GM12878 (cell line): ENCODE measurements at regions not wholly inside any gene's neighbourhood (a gene's known extent, or its start where the extent isn't known, plus 50 kb on each side); places are given as distances from the start of the nearest gene placed in this dataset.

Source experiments
- ATAC-seq: fragments of 200-7000 bp; cut with Tn5 transposase; 3 replicates; pipeline ENCODE4 v1.9.1; 2020; ENCODE audit warnings: mild to moderate bottlenecking, moderate library complexity
- BruUV-seq: library from RNA; stranded (reverse); fragments of 400-500 nt; replicated peaks from 2 replicates; lab custom pipeline; 2021; lab: Mats Ljungman, UMichigan
- CTCF ChIA-PET: fragments of 300-600 bp; sonication (Branson Sonifier 250); formaldehyde crosslinking; extraction: SDS; loops from one replicate; lab custom pipeline; 2021; ENCODE audit warnings: inconsistent platforms; lab: Yijun Ruan, JAX
- POLR2A ChIA-PET: fragments of 350-600 bp; formaldehyde crosslinking; extraction: SDS; loops from one replicate; lab custom pipeline; 2021; ENCODE audit warnings: inconsistent platforms; lab: Charles Lee
- RAD21 ChIA-PET: fragments of 300-600 bp; sonication (Branson Sonifier 250); formaldehyde crosslinking; loops from one replicate; lab custom pipeline; 2023; ENCODE audit warnings: antibody characterized with exemption; ENCODE audit not compliant: unreplicated experiment; lab: Charles Lee
- SMC1A ChIA-PET: fragments of 300-600 bp; sonication (Branson Sonifier 250); formaldehyde crosslinking; loops from one replicate; lab custom pipeline; 2023; ENCODE audit not compliant: unreplicated experiment, uncharacterized antibody; lab: Charles Lee
- DNase-seq: peaks from one replicate; pipeline ENCODE4 v3.0.0-alpha.2; 2011; ENCODE audit warnings: low read depth, low spot score
- FAIRE-seq: peaks from 3 replicates; lab custom pipeline; 2011; peaks lifted over from hg19 to GRCh38; lab: Jason Lieb, UNC
- H2AFZ ChIP-seq: 2 replicates; pipeline ENCODE4 v1.6.0; 2011; ENCODE audit warnings: low read depth, low read length, control low read depth; ENCODE audit not compliant: control insufficient read depth
- H3K27ac ChIP-seq: 2 replicates; pipeline ENCODE4 v1.5.1; 2011; ENCODE audit warnings: control low read depth; ENCODE audit not compliant: control insufficient read depth, insufficient read depth
- H3K27me3 ChIP-seq, 2 experiments: replicated peaks in 1 of 2; 2 replicates each; pipeline versions ENCODE4 v1.6.0 to v1.6.1; 2011; ENCODE audit warnings: low read length in 1 of 2; ENCODE audit not compliant: control insufficient read depth in 2 of 2, insufficient read depth in 2 of 2
- H3K36me3 ChIP-seq, 2 experiments: 2 replicates each; pipeline ENCODE4 v1.5.1; 2011; ENCODE audit warnings: low read length in 1 of 2; ENCODE audit not compliant: control insufficient read depth in 2 of 2, insufficient read depth in 2 of 2
- H3K4me1 ChIP-seq: 2 replicates; pipeline ENCODE4 v1.6.1; 2011; ENCODE audit warnings: mild to moderate bottlenecking, low read length, moderate library complexity, mixed read lengths; ENCODE audit not compliant: control insufficient read depth, insufficient read depth
- H3K4me2 ChIP-seq: 2 replicates; pipeline ENCODE4 v1.6.0; 2011; ENCODE audit warnings: control low read depth; ENCODE audit not compliant: control insufficient read depth, insufficient read depth
- H3K4me3 ChIP-seq: fragments of 200-600 bp; sonication (generic); 2 replicates; pipeline ENCODE4 v1.5.1; 2016
- H3K79me2 ChIP-seq: 2 replicates; pipeline ENCODE4 v1.6.0; 2011; ENCODE audit warnings: low read length; ENCODE audit not compliant: control insufficient read depth, insufficient read depth
- H3K9ac ChIP-seq: 2 replicates; pipeline ENCODE4 v1.8.0; 2011; ENCODE audit warnings: low read length, control low read depth, mixed read lengths; ENCODE audit not compliant: control insufficient read depth, insufficient read depth
- H3K9me3 ChIP-seq: replicated peaks from 3 replicates; pipeline ENCODE4 v1.5.1; 2011; ENCODE audit warnings: mild to moderate bottlenecking, low read length; ENCODE audit not compliant: control insufficient read depth, insufficient read depth
- H4K20me1 ChIP-seq: 2 replicates; pipeline ENCODE4 v1.6.0; 2011; ENCODE audit not compliant: control insufficient read depth, insufficient read depth
- EED ChIP-seq: sonication (generic); IDR thresholded peaks from 2 replicates; pipeline ENCODE4 v1.6.1; 2016; ENCODE audit warnings: antibody characterized with exemption, low read depth
- IKZF1 ChIP-seq: fragments of 450-650 bp; conservative IDR thresholded peaks from 2 replicates; pipeline ENCODE4 v1.6.1; 2017; ENCODE audit warnings: antibody characterized with exemption, mild to moderate bottlenecking
- MTA3 ChIP-seq: IDR thresholded peaks from 2 replicates; pipeline ENCODE4 v1.6.1; 2012; ENCODE audit warnings: low read length, inconsistent platforms, borderline replicate concordance
- NFIC ChIP-seq: IDR thresholded peaks from 2 replicates; pipeline ENCODE4 v1.6.1; 2012; ENCODE audit warnings: low read depth, mild to moderate bottlenecking, inconsistent platforms, low read length, moderate library complexity
- PAX5 ChIP-seq: IDR thresholded peaks from 2 replicates; pipeline ENCODE4 v1.6.1; 2011; ENCODE audit warnings: low read depth, low read length, borderline replicate concordance
- RAD51 ChIP-seq: fragments of 450-650 bp; IDR thresholded peaks from 2 replicates; pipeline ENCODE4 v1.6.1; 2016; ENCODE audit warnings: moderate library complexity, mild to moderate bottlenecking, inconsistent platforms
- RB1 ChIP-seq: fragments of 450-650 bp; formaldehyde crosslinking; IDR thresholded peaks from 2 replicates; pipeline ENCODE4 v1.6.1; 2017; ENCODE audit warnings: mild to moderate bottlenecking, borderline replicate concordance
- TCF12 ChIP-seq: IDR thresholded peaks from 2 replicates; pipeline ENCODE4 v1.6.1; 2011; ENCODE audit warnings: low read depth, mild to moderate bottlenecking, low read length
- TCF7 ChIP-seq: IDR thresholded peaks from 2 replicates; pipeline ENCODE4 v1.6.1; 2014; ENCODE audit warnings: antibody characterized with exemption, borderline replicate concordance
- ZSCAN29 ChIP-seq: fragments of 450-650 bp; IDR thresholded peaks from 2 replicates; pipeline ENCODE4 v1.6.1; 2017; ENCODE audit warnings: mild to moderate bottlenecking, moderate library complexity
- WGBS: methylation state at CpG from one replicate; pipeline ENCODE4 v1.1.6; 2016; ENCODE audit warnings: low lambda C conversion rate; ENCODE audit not compliant: insufficient replicate concordance, insufficient coverage; ENCODE audit errors: missing lambda C conversion rate; 5-methylcytosine and 5-hydroxymethylcytosine counted together
- in situ Hi-C: fragments of 300-500 bp; cut with MboI; formaldehyde crosslinking; loops from 9 replicates; pipeline ENCODE4 v1.14.3; 2018; ENCODE audit warnings: mixed read lengths
- intact Hi-C: fragments of 100-400 bp; cut with micrococcal nuclease; formaldehyde crosslinking; loops from one replicate; pipeline ENCODE4 v1.14.2; 2022; ENCODE audit not compliant: unreplicated experiment
- TF ChIP-seq, protein P1 (sequence below): fragments of 450-650 bp; IDR thresholded peaks from 2 replicates; pipeline ENCODE4 v1.6.1; 2018; ENCODE audit warnings: borderline replicate concordance, mild to moderate bottlenecking; ENCODE audit not compliant: partially characterized antibody
- TF ChIP-seq, protein P2 (sequence below): IDR thresholded peaks from 2 replicates; pipeline ENCODE4 v1.6.1; 2012; ENCODE audit warnings: low read depth, low read length, improper control_type of control experiment

DNA sequence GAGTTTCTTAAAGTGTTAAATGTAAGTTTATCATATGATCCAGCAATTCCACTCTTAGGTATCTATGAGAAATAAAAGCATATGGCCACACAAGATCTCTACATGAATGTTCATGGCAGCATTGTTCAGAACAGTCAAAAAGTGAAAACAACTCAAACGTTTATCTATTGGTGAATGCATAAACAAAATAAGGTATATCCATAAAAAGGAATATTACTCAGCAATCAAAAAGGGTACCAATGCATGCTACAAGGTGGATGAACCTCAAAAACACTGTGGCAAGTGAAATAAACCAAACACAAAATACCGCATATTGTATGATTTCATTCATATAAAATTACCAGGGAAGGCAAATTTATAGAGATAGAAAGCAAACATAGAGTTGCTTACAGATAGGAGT is 337.6 kb downstream of the PIK3C3 start (continued):
- TF ChIP-seq, protein P1, sequence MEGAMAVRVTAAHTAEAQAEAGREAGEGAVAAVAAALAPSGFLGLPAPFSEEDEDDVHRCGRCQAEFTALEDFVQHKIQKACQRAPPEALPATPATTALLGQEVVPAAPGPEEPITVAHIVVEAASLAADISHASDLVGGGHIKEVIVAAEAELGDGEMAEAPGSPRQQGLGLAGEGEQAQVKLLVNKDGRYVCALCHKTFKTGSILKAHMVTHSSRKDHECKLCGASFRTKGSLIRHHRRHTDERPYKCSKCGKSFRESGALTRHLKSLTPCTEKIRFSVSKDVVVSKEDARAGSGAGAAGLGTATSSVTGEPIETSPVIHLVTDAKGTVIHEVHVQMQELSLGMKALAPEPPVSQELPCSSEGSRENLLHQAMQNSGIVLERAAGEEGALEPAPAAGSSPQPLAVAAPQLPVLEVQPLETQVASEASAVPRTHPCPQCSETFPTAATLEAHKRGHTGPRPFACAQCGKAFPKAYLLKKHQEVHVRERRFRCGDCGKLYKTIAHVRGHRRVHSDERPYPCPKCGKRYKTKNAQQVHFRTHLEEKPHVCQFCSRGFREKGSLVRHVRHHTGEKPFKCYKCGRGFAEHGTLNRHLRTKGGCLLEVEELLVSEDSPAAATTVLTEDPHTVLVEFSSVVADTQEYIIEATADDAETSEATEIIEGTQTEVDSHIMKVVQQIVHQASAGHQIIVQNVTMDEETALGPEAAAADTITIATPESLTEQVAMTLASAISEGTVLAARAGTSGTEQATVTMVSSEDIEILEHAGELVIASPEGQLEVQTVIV = no peak
- TF ChIP-seq RAD51 (no peak), IKZF1 (no peak)

DNA sequence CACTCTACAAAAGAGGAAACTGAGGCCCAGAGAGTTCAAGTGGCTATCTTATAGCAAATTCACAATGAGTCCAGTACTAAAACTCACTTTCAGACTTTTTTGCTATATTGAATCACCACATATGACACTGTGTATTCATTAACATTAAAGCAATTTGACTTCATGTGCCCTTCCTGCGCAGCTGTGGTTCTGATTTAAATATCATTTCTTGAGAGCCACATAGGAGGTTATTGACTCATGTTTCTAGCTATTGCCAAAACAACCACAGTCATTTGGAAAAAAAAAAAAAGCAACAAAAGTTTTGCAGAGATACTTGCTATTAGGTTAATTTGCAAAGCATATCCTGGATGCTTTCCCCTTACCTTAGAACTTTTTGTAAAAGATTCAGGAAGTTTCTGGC is 341.2 kb downstream of the PIK3C3 start:
- no peaks in the 10 kb centered on the region for H3K4me1 ChIP-seq
- RAD21 ChIA-PET = interaction anchor here (0.9 to 9.1 kb wide), 5 partner anchors 108 to 976 kb away, joined by 3 to 82 read pairs (median 6); no protein-coding TSS in a partner anchor
- TF ChIP-seq TCF12 = no peak
- no peak for TF ChIP-seq ZSCAN29
- TF ChIP-seq, protein P2, sequence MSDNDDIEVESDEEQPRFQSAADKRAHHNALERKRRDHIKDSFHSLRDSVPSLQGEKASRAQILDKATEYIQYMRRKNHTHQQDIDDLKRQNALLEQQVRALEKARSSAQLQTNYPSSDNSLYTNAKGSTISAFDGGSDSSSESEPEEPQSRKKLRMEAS = no peak
- TF ChIP-seq, protein P1 = no peak
- no peak for TF ChIP-seq NFIC
- TF ChIP-seq EED = no peak
- TF ChIP-seq TCF7 = no peak
- TF ChIP-seq MTA3 = no peak
- no peak for TF ChIP-seq PAX5
- no peak for TF ChIP-seq RB1
- TF ChIP-seq, all 136 proteins: peak for 0
- BruUV-seq = no TSS peak
- Histone ChIP-seq H3K36me3 (no peaks in the 10 kb centered on the region), H3K27ac (no peak overlapping the region), H3K9me3 (no peaks in the 10 kb centered on the region), H3K4me2 (no peak overlapping the region), H4K20me1 (no peaks in the 10 kb centered on the region), H3K79me2 (no peaks in the 10 kb centered on the region), H3K9ac (no peak overlapping the region), H2AFZ (no peak overlapping the region), H3K27me3 (no peaks in the 10 kb centered on the region), H3K4me3 (no peak overlapping the region)
- no peak for ATAC-seq
- intact Hi-C loops (no loop called here), in situ Hi-C loops (loop anchor here (5.0 to 10.0 kb wide), 2 partner anchors 976 to 1289 kb away; no protein-coding TSS in a partner anchor)
- DNase-seq = no peak
- WGBS = 0% methylated on average over 1 of the region's 1 CpG
- FAIRE-seq = no peak
- SMC1A ChIA-PET = interaction anchor here (1.1 to 10.1 kb wide), 10 partner anchors 10 to 975 kb away, joined by 3 to 114 read pairs (median 6); no protein-coding TSS in a partner anchor
- CTCF ChIA-PET = interaction anchor here (0.6 to 9.5 kb wide), 16 partner anchors 8 to 975 kb away, joined by 3 to 107 read pairs (median 4); no protein-coding TSS in a partner anchor
- POLR2A ChIA-PET = interaction anchor here (1.0 kb wide), 1 partner anchor 227 kb away, joined by 3 read pairs; no protein-coding TSS in a partner anchor
